ENCODE measurements at regions not wholly inside any gene's neighbourhood (a gene's known extent, or its start where the extent isn't known, plus 50 kb on each side); places are given as distances from the start of the nearest gene placed in this dataset.
"Not testable (repeated sequence)": the region's sequence is repeated elsewhere in the genome, so short reads cannot be mapped to it uniquely, and the experiment has no call there.

- DNase-seq (ENCODE audit: low read depth) = no peak
Observed at GRCh38 chr6:76982476-76983199, 480.7 kb downstream of the HTR1B start.

GRCh38 chr6:76972474-76972873 lies 490.8 kb downstream of the HTR1B start:
- no peak for DNase-seq (ENCODE audit: low read depth)

- DNase-seq (ENCODE audit: low read depth) = not testable (repeated sequence)
Observed at GRCh38 chr6:76959177-76959576, 504.1 kb downstream of the HTR1B start.

DNA sequence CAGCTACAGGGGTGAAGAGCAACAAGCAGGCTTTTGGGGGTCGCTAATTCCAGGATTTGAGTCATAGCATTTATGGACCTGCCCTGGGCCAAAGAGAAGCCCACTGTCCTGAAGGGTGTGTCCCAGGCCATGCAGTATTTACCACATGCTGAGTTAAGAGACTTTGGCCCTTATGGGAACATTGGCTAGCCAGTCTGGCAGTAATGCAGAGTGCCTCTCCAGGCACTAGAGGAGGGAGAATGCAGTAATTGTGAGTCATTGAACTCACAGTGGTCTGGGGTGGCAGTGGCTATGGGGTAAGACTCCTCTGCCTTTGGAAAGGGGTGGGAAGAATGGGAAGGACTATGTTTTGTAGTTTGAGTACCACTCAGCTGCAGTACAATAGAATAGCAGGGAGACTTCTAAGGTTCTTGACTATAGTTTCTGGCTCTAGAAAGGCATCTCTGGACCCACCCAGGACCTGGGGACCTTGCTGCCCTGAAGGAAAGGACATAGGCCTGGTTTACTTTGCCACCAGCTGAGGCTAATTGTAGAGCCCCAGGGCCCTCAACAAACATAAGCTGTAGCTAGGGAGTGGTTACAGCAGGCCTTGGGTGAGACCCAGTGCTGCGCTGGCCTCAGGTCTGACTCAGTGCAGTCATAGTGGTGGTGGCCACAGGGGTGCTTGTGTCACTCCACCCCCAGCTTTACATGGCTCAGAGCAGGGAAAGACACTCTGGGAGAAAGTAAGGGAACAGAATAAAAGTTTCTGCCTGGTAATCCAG lies 520.9 kb downstream of the HTR1B start:
- DNase-seq (ENCODE audit: low read depth) = no peak

DNA sequence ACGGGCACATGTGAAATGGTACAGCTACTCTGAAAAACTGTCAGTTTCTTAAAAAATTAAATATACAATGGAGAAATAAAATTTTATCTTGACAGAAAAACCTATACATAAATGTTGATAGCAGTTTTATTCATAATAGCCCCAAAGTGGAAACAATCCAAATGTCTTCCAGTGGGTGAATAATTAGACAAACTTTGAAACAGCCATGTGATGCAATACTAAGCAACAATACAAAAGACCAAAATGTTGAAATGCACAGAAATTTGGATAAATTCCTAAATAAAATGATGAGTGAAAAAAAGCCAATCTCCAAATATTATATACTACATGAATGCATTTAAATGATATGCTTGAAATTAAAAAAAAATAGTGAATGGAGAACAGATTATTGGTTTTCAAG lies 523.1 kb downstream of the HTR1B start:
- DNase-seq (ENCODE audit: low read depth) = peak; percentile 2

DNA sequence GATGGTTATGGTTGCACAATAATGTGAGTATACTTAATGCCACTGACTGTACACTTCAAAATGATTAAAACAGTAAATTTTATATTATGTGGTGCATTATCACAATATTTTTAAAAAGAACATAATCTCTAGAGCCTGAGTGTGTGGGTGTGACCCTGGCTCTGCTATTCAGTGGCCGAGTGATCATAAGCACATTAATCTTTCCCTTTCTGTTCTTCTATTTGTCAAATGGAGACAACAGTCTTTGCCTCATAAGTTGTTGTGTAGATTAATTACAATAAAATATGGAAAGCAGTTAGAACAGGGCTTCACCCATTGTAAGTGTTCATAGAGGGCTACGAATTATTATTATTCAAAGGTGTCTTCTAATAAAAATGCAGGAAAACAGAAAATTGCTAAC lies 548.6 kb downstream of the HTR1B start:
- DNase-seq (ENCODE audit: low read depth) = no peak

- not testable (repeated sequence) for DNase-seq (ENCODE audit: low read depth)
Observed at GRCh38 chr6:76905541-76905940, 557.8 kb downstream of the HTR1B start.

- no peak for DNase-seq (ENCODE audit: low read depth)
Observed at GRCh38 chr6:76892542-76892941, 570.7 kb downstream of the HTR1B start.

DNA sequence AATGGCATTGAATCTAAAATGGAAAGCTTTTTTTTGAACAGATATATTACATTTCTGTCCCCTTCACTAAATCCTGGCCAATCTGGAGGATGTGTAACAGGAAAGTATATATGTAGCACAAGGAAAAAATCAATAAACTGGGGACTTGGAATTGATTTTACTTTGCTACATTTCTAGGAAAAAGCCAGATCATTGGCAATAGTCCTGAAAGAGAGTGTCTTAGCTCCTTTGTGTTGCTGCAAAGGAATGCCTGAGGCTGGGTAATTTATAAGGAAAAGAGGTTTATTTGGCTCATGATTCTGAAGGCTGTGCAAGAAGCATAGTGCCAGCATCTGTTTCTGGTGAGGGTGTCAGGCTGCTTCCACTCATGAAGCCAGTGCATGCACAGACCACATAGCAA lies 574.9 kb downstream of the HTR1B start:
- no peak for DNase-seq (ENCODE audit: low read depth)

GRCh38 chr6:76886900-76887299 lies 576.4 kb downstream of the HTR1B start:
- DNase-seq (ENCODE audit: low read depth) = no peak

DNA sequence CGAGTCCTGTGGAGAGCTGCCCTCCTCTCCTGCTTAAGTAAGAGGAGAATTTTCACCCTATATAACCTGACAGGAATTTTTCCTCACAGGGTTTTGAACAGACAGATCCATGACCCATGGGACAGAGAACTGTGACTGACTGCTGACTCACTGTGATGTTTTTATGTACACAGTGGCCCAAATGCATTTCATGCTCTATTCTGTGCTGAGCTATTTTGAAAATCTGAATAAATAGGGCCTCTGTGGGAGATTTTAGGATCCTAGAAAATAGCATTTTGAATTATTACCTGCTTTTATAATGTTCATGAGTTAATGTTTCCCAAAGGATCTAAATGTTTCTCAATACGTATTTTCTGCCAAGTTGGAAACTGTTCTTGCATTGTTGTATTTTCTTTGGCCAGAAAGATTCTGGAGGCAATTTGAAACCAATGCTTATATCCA lies 577.4 kb downstream of the HTR1B start:
- DNase-seq (ENCODE audit: low read depth) = peak; percentile 28

GRCh38 chr6:76881414-76881813 lies 581.9 kb downstream of the HTR1B start:
- DNase-seq (ENCODE audit: low read depth) = peak; percentile 13

DNA sequence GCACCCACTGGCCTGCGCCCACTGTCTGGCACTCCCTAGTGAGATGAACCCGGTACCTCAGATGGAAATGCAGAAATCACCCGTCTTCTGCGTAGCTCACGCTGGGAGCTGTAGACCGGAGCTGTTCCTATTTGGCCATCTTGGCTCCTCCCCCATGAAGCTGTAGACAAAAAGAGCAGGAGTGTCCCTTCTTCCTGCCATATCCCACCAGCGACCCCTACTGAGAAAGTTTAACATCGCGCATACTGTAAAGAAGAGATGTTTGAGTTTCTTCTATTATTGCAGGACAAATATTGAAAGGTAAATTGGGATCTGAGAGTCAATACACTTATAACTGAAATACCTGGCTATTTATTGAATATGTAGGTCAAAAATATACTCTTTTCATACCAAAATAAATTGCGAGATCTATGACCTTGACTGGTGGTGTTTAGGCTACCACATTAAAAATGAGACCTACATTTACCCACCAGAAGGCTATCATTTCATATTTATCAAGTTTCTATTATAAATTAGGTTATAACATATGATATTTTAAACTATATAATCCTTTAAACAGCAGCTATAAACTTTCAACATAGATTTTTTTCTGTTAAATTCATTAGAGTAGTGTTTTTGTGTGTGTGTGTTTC lies 586.3 kb downstream of the HTR1B start:
- no peak for DNase-seq (ENCODE audit: low read depth)

GRCh38 chr6:76876430-76876829 lies 586.9 kb downstream of the HTR1B start:
- not testable (repeated sequence) for DNase-seq (ENCODE audit: low read depth)

DNA sequence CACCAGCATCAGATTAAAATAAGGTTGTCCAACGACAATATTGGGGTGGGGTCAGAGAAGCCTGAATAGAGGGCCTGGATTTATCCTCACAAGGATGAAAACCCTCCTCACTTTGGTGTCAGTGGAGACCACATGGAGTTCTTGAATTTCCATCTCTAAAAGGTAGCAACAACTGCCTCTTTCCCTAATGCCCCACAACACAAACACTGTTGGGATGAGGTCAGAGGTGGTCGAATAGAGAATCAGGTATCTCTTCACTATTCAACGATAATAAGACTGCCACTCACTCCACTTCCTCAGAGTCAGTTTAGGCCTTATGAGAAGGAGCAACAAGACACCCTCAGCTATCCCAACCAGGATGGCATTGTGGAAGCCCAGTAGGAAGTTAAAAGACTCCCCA lies 596.1 kb downstream of the HTR1B start:
- DNase-seq (ENCODE audit: low read depth) = no peak

- DNase-seq (ENCODE audit: low read depth) = no peak
Observed at GRCh38 chr6:76866091-76866915, 597.0 kb downstream of the HTR1B start.

DNA sequence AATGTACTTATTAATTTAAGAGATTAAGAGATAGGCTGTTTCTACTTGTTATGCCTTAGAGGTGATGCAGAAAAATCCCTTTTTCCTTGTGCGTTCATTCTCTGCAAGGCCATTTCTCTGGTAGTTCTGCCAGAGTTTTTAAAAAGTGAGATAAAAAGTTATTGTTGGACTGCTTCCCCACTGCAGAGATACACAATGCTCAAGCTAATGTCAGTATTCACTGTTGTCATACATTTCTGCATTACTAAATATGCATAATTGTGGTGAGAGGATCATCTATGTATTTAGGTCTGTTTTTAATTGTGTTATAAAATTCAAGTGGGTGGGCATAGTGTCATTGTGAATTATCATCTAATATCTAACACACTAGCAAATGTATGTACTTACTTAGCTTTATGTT lies 600.4 kb downstream of the HTR1B start:
- DNase-seq (ENCODE audit: low read depth) = no peak

GRCh38 chr6:76861403-76861802 lies 601.9 kb downstream of the HTR1B start:
- no peak for DNase-seq (ENCODE audit: low read depth)

DNA sequence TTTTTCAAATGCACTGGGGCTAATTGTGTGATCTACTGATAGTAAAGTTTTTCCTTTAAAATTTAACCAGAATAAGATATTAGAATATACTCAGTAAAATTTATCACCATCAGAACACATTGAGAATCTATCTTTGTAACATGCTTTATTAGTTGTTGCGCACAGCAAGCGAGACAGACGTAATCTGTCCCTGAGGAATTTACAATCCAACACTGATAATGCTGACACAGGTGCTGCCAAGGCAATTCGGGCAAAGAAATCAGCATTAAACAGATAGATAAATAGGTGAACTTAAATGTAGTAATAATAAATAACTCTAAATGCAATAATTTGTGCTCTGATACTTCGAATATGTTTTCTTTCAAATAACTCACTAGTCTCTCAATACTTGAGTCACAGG lies 607.2 kb downstream of the HTR1B start:
- DNase-seq (ENCODE audit: low read depth) = no peak

- peak; percentile 16 for DNase-seq (ENCODE audit: low read depth)
Observed at GRCh38 chr6:76852776-76853175, 610.5 kb downstream of the HTR1B start.

DNA sequence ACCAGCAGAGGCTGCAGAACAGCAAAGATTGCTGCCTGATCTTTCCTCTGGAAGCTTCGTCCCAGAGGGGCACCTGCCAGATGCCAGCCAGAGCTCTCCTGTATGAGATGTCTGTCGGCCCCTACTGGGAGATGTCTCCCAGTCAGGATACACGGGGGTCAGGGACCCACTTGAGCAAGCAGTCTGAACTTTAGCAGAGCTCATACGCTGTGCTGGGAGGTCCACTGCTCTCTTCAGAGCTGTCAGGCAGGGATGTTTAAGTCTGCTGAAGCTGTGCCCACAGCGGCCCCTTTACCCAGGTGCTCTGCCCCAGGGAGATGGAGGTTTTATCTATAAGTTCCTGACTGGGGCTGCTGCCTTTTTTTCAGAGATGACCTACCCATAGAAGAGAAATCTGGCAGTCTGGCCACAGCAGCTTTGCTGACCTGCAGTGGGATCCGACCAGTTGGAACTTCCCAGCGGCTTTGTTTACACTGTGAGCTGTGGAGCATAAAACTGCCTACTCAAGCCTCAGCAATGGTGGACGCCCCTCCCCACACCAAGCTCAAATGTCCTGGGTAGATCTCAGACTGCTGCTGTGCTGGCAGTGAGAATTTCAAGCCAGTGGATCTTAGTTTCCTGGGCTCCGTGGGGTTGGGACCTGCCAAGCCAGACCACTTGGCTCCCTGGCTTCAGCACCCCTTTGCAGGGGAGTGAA lies 613.9 kb downstream of the HTR1B start:
- DNase-seq (ENCODE audit: low read depth) = not testable (repeated sequence)

Data from HS-5 (cell line).